ENCODE measurements at regions not wholly inside any gene's neighbourhood (a gene's known extent, or its start where the extent isn't known, plus 50 kb on each side); places are given as distances from the start of the nearest gene placed in this dataset.

GRCh38 chr9:36780186-36780585, 207.5 kb downstream of the MELK start:
- no peaks in the 10 kb centered on the region for H3K9me3 ChIP-seq (ENCODE audit: control insufficient read depth, low read length)
- no peak overlapping the region for H3K4me3 ChIP-seq (ENCODE audit: insufficient read depth, low read depth, low read length)
- 67 to 73% methylated on average over 8 of the region's 8 CpGs for WGBS, 2 experiments
- H3K36me3 ChIP-seq (ENCODE audit: control insufficient read depth, insufficient read depth, low read length) = no peaks in the 10 kb centered on the region
- no peaks in the 10 kb centered on the region for H3K27me3 ChIP-seq (ENCODE audit: control insufficient read depth, insufficient read depth, low read length, poor library complexity, severe bottlenecking)
- H3K27ac ChIP-seq (ENCODE audit: insufficient read depth, low read depth, low read length, poor library complexity, severe bottlenecking) = no peak overlapping the region
- H3K4me1 ChIP-seq (ENCODE audit: control insufficient read depth, insufficient read depth, low read length) = peaks cover 3% of the 10 kb centered on the region

- WGBS, 2 experiments = 90 to 94% methylated on average over 10 of the region's 10 CpGs
- no peak overlapping the region for H3K27ac ChIP-seq (ENCODE audit: insufficient read depth, low read depth, low read length, poor library complexity, severe bottlenecking)
- H3K4me3 ChIP-seq (ENCODE audit: insufficient read depth, low read depth, low read length) = no peak overlapping the region
- H3K4me1 ChIP-seq (ENCODE audit: control insufficient read depth, insufficient read depth, low read length) = peaks cover 3% of the 10 kb centered on the region
- H3K9me3 ChIP-seq (ENCODE audit: control insufficient read depth, low read length) = no peaks in the 10 kb centered on the region
- no peaks in the 10 kb centered on the region for H3K36me3 ChIP-seq (ENCODE audit: control insufficient read depth, insufficient read depth, low read length)
- no peaks in the 10 kb centered on the region for H3K27me3 ChIP-seq (ENCODE audit: control insufficient read depth, insufficient read depth, low read length, poor library complexity, severe bottlenecking)
Observed at GRCh38 chr9:36781533-36781932, 208.8 kb downstream of the MELK start.
